GM18951 (cell line): ENCODE measurements at regions not wholly inside any gene's neighbourhood (a gene's known extent, or its start where the extent isn't known, plus 50 kb on each side); places are given as distances from the start of the nearest gene placed in this dataset.
"Not testable (repeated sequence)": the region's sequence is repeated elsewhere in the genome, so short reads cannot be mapped to it uniquely, and the experiment has no call there.

ENCODE experiments used
- POLR2A ChIP-seq: IDR thresholded peaks from 4 replicates; pipeline ENCODE4 v1.6.1; 2011; ENCODE audit warnings: mild to moderate bottlenecking; ENCODE audit not compliant: insufficient read length, insufficient read depth; ENCODE audit errors: extremely low read depth
- in situ Hi-C: fragments of 300-500 bp; cut with MboI; formaldehyde crosslinking; loops from one replicate; pipeline ENCODE4 v1.12.0; 2022; ENCODE audit warnings: low sequenced_read_pairs, mixed read lengths, inconsistent platforms; ENCODE audit not compliant: unreplicated experiment

DNA sequence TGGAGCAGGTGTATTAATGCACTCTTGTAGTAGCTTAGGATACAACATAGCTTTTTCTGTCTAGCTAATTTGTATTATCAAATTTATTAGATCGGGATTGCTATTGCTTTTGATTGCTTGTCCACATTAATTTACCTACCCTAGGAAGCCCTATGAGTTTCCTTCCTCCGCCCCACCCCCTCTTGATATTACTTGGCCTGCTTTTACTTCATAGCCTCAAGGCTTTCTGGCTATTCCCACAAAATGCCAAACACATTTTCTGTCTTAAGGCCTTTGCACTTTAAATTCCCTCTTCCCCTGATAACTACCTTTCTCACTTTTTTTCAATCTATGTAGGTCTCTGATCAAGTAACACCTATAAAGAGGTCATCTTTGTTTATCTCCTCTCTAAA is 99.1 kb upstream of the PRSS16 start:
- in situ Hi-C loops: loop anchor here (10.0 to 25.0 kb wide), 2 partner anchors 954 to 1111 kb away; a partner anchor contains a TSS
- no peak for TF ChIP-seq POLR2A

- TF ChIP-seq POLR2A: no peak
- in situ Hi-C loops: loop anchor here (10.0 to 25.0 kb wide), 2 partner anchors 954 to 1112 kb away; a partner anchor contains a TSS
These were observed 98.4 kb upstream of the PRSS16 start for GRCh38 chr6:27149150-27149549.

DNA sequence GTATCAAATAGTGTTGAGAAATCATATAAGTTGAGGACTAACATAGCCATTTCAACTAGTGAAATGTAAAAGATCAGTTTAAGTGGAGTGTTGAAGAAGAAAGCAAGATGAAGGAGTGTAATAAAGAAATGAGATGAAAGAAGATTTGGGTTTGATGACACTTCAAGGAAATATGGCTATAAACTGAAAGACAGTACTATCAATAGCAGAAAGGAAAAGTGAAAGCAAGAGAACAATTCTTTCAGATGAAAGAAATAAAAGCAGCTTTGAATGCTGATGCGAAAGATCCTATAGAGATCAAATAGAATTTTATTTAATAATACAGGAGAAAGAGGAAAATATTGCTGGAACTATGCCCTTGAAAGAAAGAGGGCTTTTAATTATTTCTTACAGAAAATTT is 92.8 kb upstream of the PRSS16 start:
- no peak for TF ChIP-seq POLR2A
- in situ Hi-C loops: loop anchor here (10.0 kb wide), 1 partner anchor 740 kb away; a partner anchor contains a TSS

DNA sequence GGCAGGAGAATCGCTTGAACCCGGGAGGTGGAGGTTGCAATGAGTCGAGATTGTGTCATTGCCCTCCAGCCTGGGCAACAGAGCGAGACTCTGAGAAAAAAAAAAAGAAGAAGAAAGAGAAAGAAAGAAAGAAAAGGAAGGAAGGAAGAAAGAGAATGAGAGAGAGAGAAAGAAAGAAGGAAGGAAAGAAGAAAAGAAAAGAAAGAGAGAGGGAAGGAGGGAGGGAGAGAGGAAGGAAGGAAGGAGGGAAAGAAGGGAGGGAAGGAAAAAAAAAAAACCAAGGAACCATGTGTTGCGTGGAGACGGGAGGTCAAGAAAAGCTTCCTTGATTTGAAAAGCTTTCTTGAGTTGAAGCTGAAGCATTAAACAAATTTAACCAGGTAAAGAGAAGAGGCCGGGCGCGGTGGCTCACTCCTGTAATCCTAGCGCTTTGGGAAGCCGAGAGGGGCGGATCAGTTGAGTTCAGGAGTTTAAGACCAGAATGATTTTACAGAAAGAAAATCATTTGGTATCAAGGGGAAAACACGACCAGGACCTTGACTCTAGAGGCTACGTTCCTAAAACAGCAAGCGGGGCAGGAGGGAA is 90.5 kb upstream of the PRSS16 start:
- in situ Hi-C loops: loop anchor here (10.0 kb wide), 1 partner anchor 738 kb away; a partner anchor contains a TSS

DNA sequence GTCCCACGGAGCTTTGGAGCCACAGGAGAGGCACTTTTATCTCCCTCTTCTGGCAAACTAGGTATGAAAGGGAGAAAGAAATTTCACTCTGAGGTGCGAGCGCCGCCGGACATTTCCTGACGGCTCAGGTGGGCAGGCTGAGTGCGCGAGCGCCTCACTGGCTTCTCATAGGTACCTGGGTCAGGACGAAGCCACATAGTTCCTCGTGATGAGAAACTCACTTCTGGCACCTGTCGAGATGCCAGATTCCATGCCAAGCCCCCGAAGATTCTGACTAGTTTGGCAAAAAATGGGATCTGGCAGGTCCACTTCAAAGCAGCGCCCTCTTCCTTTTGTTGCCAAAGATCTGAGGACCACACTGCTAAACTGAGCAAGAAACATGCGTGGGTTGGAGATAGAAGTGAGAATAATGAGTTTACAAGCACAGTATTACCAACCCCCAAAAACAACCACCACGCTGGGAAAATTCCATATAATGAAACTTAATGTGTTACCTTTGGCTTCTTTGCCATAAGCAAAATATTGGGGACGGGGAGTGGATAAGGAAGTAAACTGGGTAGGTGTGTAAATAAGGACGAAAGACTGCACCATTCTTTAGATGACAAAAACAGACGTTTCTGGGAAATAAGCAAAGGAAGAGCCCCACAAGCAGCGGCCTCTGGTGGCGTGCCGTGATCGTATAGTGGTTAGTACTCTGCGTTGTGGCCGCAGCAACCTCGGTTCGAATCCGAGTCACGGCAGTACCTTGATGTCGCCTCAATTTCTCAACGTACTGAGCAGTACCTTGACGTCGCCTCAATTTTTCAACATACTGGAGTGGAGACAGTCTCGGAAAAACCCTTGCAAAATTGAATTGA is 89.8 kb upstream of the PRSS16 start:
- TF ChIP-seq POLR2A: no peak
- in situ Hi-C loops: loop anchor here (10.0 kb wide), 1 partner anchor 737 kb away; a partner anchor contains a TSS

More for the DNA sequence above, 90.5 kb upstream of the PRSS16 start:
- no peak for TF ChIP-seq POLR2A

DNA sequence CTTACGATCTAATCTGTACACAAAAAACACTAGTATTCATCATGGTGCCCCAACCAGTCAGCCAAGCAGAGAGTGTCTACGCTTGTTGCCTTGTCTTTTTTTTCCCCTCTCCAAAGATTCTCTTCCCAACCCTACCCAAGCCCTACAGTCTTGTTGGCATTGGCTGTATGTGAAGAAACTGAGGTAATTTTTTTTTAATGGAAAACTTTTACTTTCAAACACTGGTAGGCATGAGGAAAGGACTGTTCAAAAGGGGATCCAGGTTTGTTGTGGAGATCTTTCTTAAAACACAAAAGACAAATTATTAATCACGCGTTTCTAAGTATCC is 89.2 kb upstream of the PRSS16 start:
- in situ Hi-C loops: loop anchor here (10.0 kb wide), 1 partner anchor 737 kb away; a partner anchor contains a TSS
- no peak for TF ChIP-seq POLR2A

GRCh38 chr6:27159725-27160124 is 87.8 kb upstream of the PRSS16 start:
- in situ Hi-C loops: loop anchor here (10.0 kb wide), 1 partner anchor 735 kb away; a partner anchor contains a TSS
- TF ChIP-seq POLR2A: no peak

DNA sequence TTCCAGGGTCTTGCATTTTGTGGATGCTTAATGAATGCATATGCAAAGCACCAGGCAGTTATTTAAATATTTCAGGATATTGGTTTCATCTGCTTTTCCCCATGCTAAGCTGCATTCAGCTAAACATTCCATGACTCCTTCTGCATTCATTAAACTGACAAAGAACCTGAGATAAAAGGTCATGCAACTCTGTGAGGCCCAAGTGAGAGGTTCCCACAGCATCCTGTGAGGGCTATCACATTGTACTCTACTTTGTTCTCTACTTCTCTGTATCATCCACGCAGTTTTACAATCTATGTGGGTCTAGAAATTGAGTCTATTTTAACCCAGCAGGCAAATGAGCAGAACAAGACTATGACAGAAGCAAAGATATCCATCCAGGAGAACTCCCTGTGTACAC is 86.4 kb upstream of the PRSS16 start:
- TF ChIP-seq POLR2A: no peak
- in situ Hi-C loops: no loop called here

DNA sequence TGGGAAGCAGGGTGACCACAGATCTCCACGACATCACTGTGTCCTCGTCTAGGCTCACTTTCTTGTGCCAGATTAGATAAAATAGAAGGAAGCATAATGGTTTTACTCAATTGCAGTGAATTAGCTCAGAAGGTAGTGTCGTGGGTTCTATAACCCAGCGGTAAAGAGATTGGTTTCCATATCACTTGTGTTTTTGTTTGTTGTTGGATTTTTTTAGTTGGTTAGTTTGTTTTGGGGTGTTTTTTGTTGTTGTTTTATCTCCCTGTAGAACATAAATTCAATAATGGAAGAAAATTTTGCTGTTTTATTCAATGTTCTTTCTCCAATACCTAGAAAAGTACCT is 85.9 kb upstream of the PRSS16 start:
- in situ Hi-C loops: no loop called here
- TF ChIP-seq POLR2A: no peak

- TF ChIP-seq POLR2A: no peak
- in situ Hi-C loops: no loop called here
These were observed 85.4 kb upstream of the PRSS16 start for GRCh38 chr6:27161946-27162603.

- in situ Hi-C loops: no loop called here
- no peak for TF ChIP-seq POLR2A
These were observed 83.7 kb upstream of the PRSS16 start for GRCh38 chr6:27163834-27164233.

DNA sequence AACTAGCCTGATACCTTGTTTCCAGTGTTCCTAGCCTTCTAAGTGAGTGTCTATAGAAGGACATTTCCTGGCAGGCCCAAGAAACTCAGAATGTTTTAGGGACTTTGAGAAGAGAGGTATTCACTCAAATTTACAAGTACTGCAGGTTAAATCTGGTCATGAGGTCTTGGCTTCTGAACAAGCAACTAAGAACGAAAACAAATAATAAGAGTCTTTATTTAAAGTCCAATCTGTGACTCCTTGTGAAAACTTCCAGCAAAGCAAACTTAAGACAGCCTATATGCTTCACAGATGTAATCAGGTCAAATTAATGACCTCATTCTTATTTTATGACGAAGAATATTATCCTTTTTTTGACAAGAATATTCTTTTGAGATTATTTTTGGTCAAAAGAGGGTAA is 79.4 kb upstream of the PRSS16 start:
- in situ Hi-C loops: no loop called here
- no peak for TF ChIP-seq POLR2A

GRCh38 chr6:27168586-27169443 is 78.7 kb upstream of the PRSS16 start:
- in situ Hi-C loops: no loop called here
- no peak for TF ChIP-seq POLR2A

GRCh38 chr6:27172524-27173231 is 74.8 kb upstream of the PRSS16 start:
- in situ Hi-C loops: not testable (repeated sequence)

DNA sequence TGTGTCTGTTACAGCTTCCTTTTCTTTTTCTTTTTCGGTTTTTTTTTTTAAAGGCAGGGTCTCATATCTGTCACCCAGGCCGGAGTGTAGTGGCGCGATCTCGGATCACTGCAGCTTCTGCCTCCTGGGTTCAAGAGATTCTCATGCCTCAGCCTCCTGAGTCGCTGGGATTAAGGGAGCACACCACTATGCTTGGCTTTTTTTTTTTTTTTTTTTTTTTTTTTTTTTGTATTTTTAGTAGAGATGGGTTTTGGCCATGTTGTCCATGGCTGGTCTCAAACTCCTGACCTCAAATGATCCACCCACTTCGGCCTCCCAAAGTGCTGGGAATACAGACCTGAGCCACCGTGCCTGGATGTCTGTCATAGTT is 74.3 kb upstream of the PRSS16 start:
- in situ Hi-C loops: not testable (repeated sequence)
